HepG2 (cell line): ENCODE measurements at regions not wholly inside any gene's neighbourhood (a gene's known extent, or its start where the extent isn't known, plus 50 kb on each side); places are given as distances from the start of the nearest gene placed in this dataset.

Experiments
- ATAC-seq: fragments of 200-7000 bp; cut with Tn5 transposase; 3 replicates; pipeline ENCODE4 v1.9.1; 2020; ENCODE audit warnings: mild to moderate bottlenecking, moderate library complexity
- BruUV-seq: library from RNA; stranded (reverse); fragments of 400-500 nt; replicated peaks from 2 replicates; lab custom pipeline; 2021; lab: Mats Ljungman, UMichigan
- CTCF ChIA-PET: fragments of 300-600 bp; formaldehyde crosslinking; extraction: SDS; loops from one replicate; lab custom pipeline; 2021; ENCODE audit warnings: low total read pairs, inconsistent platforms, low intra/inter-chr PET ratio; lab: Yijun Ruan, JAX
- POLR2A ChIA-PET: fragments of 350-600 bp; sonication (Branson Sonifier 250); formaldehyde crosslinking; loops from one replicate; lab custom pipeline; 2020; ENCODE audit warnings: antibody characterized with exemption, inconsistent platforms; lab: Yijun Ruan, JAX
- DNase-seq: peaks from one replicate; pipeline ENCODE4 v3.0.0-alpha.2; 2015; ENCODE audit warnings: low spot score
- FAIRE-seq: peaks from 3 replicates; lab custom pipeline; 2011; peaks lifted over from hg19 to GRCh38; lab: Jason Lieb, UNC
- H2AFZ ChIP-seq: one replicate; pipeline ENCODE4 v1.6.1; 2011; ENCODE audit warnings: low read length, inconsistent platforms
- H3K27ac ChIP-seq: fragments of 300-600 bp; 3 replicates; pipeline ENCODE4 v1.8.0; 2011; ENCODE audit warnings: mixed run types, mild to moderate bottlenecking, mixed read lengths, low read length, inconsistent platforms; ENCODE audit not compliant: insufficient read depth; ENCODE audit errors: extremely low read length
- H3K27me3 ChIP-seq, 2 experiments: fragments of 200-600 bp in 1 of 2; 2 replicates in 1 of 2; 3 replicates in 1 of 2; pipeline versions ENCODE4 v1.6.0 to v1.8.0; 2011; ENCODE audit warnings: low read length in 2 of 2, mild to moderate bottlenecking in 2 of 2, moderate library complexity in 2 of 2, inconsistent platforms in 1 of 2; ENCODE audit not compliant: insufficient read depth in 2 of 2, control insufficient read depth in 1 of 2
- H3K36me3 ChIP-seq, 2 experiments: fragments of 200-600 bp in 1 of 2; replicated peaks in 1 of 2; 2 replicates in 1 of 2; 3 replicates in 1 of 2; pipeline versions ENCODE4 v1.5.1 to v1.8.0; 2011; ENCODE audit warnings: low read length in 2 of 2, inconsistent platforms in 1 of 2; ENCODE audit not compliant: insufficient read depth in 2 of 2, control insufficient read depth in 1 of 2
- H3K4me1 ChIP-seq: 2 replicates; pipeline ENCODE4 v1.5.1; 2012; ENCODE audit warnings: low read length, inconsistent platforms; ENCODE audit not compliant: insufficient read depth
- H3K4me2 ChIP-seq: 2 replicates; pipeline ENCODE4 v1.6.0; 2011; ENCODE audit warnings: low read depth, low read length, inconsistent platforms
- H3K4me3 ChIP-seq, 3 experiments: fragments of 200-600 bp in 1 of 3; sonication (generic), shearing (Covaris generic) in 1 of 3; replicated peaks in 1 of 3; 2 replicates each; pipeline ENCODE4 v1.5.1; 2011 to 2016; ENCODE audit warnings: low read length in 3 of 3, inconsistent platforms in 2 of 3, low read depth in 2 of 3, mild to moderate bottlenecking in 2 of 3, control low read depth in 1 of 3, mixed read lengths in 1 of 3; ENCODE audit not compliant: insufficient read depth in 1 of 3
- H3K79me2 ChIP-seq: one replicate; pipeline ENCODE4 v1.6.1; 2011; ENCODE audit warnings: low read length, inconsistent platforms; ENCODE audit not compliant: insufficient read depth
- H3K9ac ChIP-seq: 2 replicates; pipeline ENCODE4 v1.6.0; 2011; ENCODE audit warnings: mild to moderate bottlenecking, low read depth, low read length, inconsistent platforms; ENCODE audit not compliant: insufficient read depth
- H3K9me3 ChIP-seq: 2 replicates; pipeline ENCODE4 v1.5.1; 2012; ENCODE audit warnings: mild to moderate bottlenecking, low read length
- H4K20me1 ChIP-seq: 2 replicates; pipeline ENCODE4 v1.6.0; 2011; ENCODE audit warnings: inconsistent platforms, mild to moderate bottlenecking, low read length, moderate library complexity; ENCODE audit not compliant: insufficient read depth
- BRF2 ChIP-seq: sonication (generic); formaldehyde crosslinking; IDR thresholded peaks from 2 replicates; pipeline ENCODE4 v1.8.1; 2022; ENCODE audit warnings: mild to moderate bottlenecking, missing genetic modification reagents
- DNMT3B ChIP-seq: conservative IDR thresholded peaks from 2 replicates; pipeline ENCODE4 v1.6.1; 2016; ENCODE audit warnings: missing biosample characterization, control low read depth
- GPBP1L1 ChIP-seq: sonication (generic); formaldehyde crosslinking; IDR thresholded peaks from 2 replicates; pipeline ENCODE4 v1.5.0; 2020; ENCODE audit warnings: mild to moderate bottlenecking, missing genetic modification reagents
- HNF1B ChIP-seq: sonication (generic); formaldehyde crosslinking; IDR thresholded peaks from 2 replicates; pipeline ENCODE4 v1.5.1; 2020; ENCODE audit warnings: mild to moderate bottlenecking, moderate library complexity, missing genetic modification reagents
- NR2C2 ChIP-seq: sonication (generic); formaldehyde crosslinking; IDR thresholded peaks from 2 replicates; pipeline ENCODE4 v1.4.0; 2020; ENCODE audit warnings: missing genetic modification reagents, mild to moderate bottlenecking, moderate library complexity, borderline replicate concordance
- SIN3B ChIP-seq: fragments of 150-350 bp; IDR thresholded peaks from 2 replicates; pipeline ENCODE4 v1.6.1; 2014; ENCODE audit warnings: low read length
- ZKSCAN8 ChIP-seq: IDR thresholded peaks from 2 replicates; pipeline ENCODE4 v1.6.1; 2016; ENCODE audit warnings: borderline replicate concordance, missing genetic modification reagents, missing compliant biosample characterization
- ZNF580 ChIP-seq: IDR thresholded peaks from 2 replicates; pipeline ENCODE4 v1.6.1; 2016; ENCODE audit warnings: low read depth, borderline replicate concordance
- ZNF619 ChIP-seq: sonication (generic); formaldehyde crosslinking; IDR thresholded peaks from 2 replicates; pipeline ENCODE4 v1.4.0; 2020; ENCODE audit warnings: mild to moderate bottlenecking, missing genetic modification reagents
- WGBS: methylation state at CpG from one replicate; pipeline ENCODE4 v1.1.6; 2017; ENCODE audit warnings: low lambda C conversion rate; 5-methylcytosine and 5-hydroxymethylcytosine counted together
- in situ Hi-C: cut with HindIII; loops from 2 replicates; pipeline ENCODE4 v1.10.0; 2017; ENCODE audit warnings: low pct_unique_long_range_greater_than_20kb; ENCODE audit not compliant: extremely low pct_ligation_motif_present
- intact Hi-C: fragments of 100-400 bp; cut with micrococcal nuclease; formaldehyde crosslinking; loops from one replicate; pipeline ENCODE4 v1.10.0; 2022; ENCODE audit not compliant: unreplicated experiment

GRCh38 chr15:85986741-85987140 is 92.9 kb upstream of the AGBL1 start:
- no peak for ATAC-seq
- H3K4me2 ChIP-seq, result no peak overlapping the region
- BruUV-seq, result no TSS peak
- H3K36me3 ChIP-seq, result no peaks in the 10 kb centered on the region
- no peak for TF ChIP-seq HNF1B (CRISPR knock-in tag)
- no peak for TF ChIP-seq DNMT3B
- no peak for TF ChIP-seq SIN3B
- TF ChIP-seq BRF2 (CRISPR knock-in tag), result no peak
- no peak for TF ChIP-seq NR2C2 (CRISPR knock-in tag)
- TF ChIP-seq GPBP1L1 (CRISPR knock-in tag), result no peak
- TF ChIP-seq ZKSCAN8, result no peak
- TF ChIP-seq ZNF580 (CRISPR knock-in tag), result no peak
- TF ChIP-seq ZNF619 (CRISPR knock-in tag), result no peak
- TF ChIP-seq, all 625 proteins: peak for 0
- Histone ChIP-seq H2AFZ (no peak overlapping the region), H3K27ac (no peak overlapping the region), H3K4me1 (no peaks in the 10 kb centered on the region), H3K4me3 (no peak overlapping the region), H4K20me1 (no peaks in the 10 kb centered on the region), H3K9me3 (no peaks in the 10 kb centered on the region; the same call in 1 of the 2 replicates), H3K9ac (no peak overlapping the region), H3K27me3 (no peaks in the 10 kb centered on the region), H3K79me2 (no peaks in the 10 kb centered on the region)
- WGBS, result 0% methylated on average over 4 of the region's 4 CpGs
- ChIA-PET POLR2A (no interaction called here), CTCF (no interaction called here)
- DNase-seq, result no peak
- FAIRE-seq, result no peak
- in situ Hi-C loops (no loop called here), intact Hi-C loops (no loop called here)
